Spinal cord (tissue), 9 donors: ENCODE measurements at regions not wholly inside any gene's neighbourhood (a gene's known extent, or its start where the extent isn't known, plus 50 kb on each side); places are given as distances from the start of the nearest gene placed in this dataset.
A peak's percentile ranks its signal among the peaks of the same experiment; 100 is the strongest.
"Not testable (repeated sequence)": the region's sequence is repeated elsewhere in the genome, so short reads cannot be mapped to it uniquely, and the experiment has no call there.

ENCODE experiments used
- DNase-seq, 6 donors: peaks; one replicate each; pipeline versions ENCODE4 v3.0.0 to v3.0.0-alpha.2; 2013 to 2015; ENCODE audit warnings: low spot score in 6 of 6, low read depth in 4 of 6
- H3K27ac ChIP-seq: one replicate; pipeline ENCODE4 v1.5.1; 2013; ENCODE audit warnings: low read depth, low read length, control low read depth
- H3K27me3 ChIP-seq: one replicate; pipeline ENCODE4 v1.6.1; 2013; ENCODE audit warnings: low read length; ENCODE audit not compliant: control insufficient read depth, insufficient read depth
- H3K36me3 ChIP-seq: one replicate; pipeline ENCODE4 v1.6.1; 2013; ENCODE audit warnings: low read length; ENCODE audit not compliant: control insufficient read depth, insufficient read depth
- H3K4me1 ChIP-seq: one replicate; pipeline ENCODE4 v1.6.1; 2013; ENCODE audit warnings: low read length; ENCODE audit not compliant: control insufficient read depth, insufficient read depth
- H3K4me3 ChIP-seq: one replicate; pipeline ENCODE4 v1.5.1; 2013; ENCODE audit warnings: low read depth, low read length, control low read depth
- H3K9me3 ChIP-seq: one replicate; pipeline ENCODE4 v1.6.1; 2013; ENCODE audit warnings: low read length; ENCODE audit not compliant: control insufficient read depth, insufficient read depth
- WGBS: methylation state at CpG from one replicate; pipeline ENCODE4 v1.1.5; 2013; ENCODE audit warnings: missing lambda C conversion rate; ENCODE audit not compliant: insufficient coverage; 5-methylcytosine and 5-hydroxymethylcytosine counted together
- donor health status: healthy.

GRCh38 chr6:85008296-85009009, 244.1 kb upstream of the TBX18 start:
- Histone ChIP-seq H3K27me3 (no peaks in the 10 kb centered on the region), H3K4me1 (no peaks in the 10 kb centered on the region), H3K4me3 (no peak overlapping the region), H3K27ac (no peak overlapping the region), H3K36me3 (no peaks in the 10 kb centered on the region), H3K9me3 (no peaks in the 10 kb centered on the region)
- peak in 1 of 6 donors; percentile 6 for DNase-seq
- 84% methylated on average over 4 of the region's 6 CpGs for whole genome bisulfite sequencing

DNA sequence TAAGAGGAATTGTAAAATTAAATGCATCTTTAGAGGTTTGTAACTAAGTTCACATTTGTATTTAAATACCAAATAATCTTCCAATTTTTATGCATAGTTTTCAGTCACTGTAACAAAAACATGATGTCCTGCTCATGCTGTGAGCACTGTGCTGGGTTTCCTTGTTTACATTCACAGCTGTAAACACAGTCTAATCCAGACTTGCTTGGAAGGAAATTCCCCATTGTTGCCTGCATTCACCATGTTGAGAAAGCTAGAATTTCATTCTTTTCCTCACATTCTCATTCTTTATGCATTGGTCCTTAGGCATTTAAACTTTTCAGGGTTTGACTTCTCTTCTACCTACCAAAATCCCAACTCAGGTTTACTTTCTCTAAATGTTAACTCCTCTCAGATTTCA, 242.0 kb upstream of the TBX18 start:
- Histone ChIP-seq H3K27ac (no peak overlapping the region), H3K27me3 (no peaks in the 10 kb centered on the region)

DNA sequence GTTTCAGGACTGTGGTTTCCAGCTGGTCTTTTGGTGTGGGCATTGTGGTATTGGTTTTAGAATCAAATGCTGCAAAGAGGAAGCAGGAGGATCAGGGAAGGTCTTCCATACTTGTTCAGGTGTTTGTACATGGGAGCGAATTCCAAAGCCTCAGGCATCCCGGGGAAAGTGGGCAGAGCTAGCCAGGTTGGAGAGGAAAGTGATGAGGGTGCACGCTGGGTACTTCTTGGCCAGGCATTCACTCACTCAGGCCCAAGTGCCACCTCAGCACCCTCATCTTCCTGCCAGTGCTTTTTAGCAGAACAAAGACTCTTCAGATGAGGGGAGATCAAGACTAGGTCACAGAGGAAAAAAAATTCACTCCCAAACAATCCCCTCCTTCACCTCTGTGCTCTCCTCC, 241.1 kb upstream of the TBX18 start:
- no peaks in the 10 kb centered on the region for H3K9me3 ChIP-seq
- no peaks in the 10 kb centered on the region for H3K4me1 ChIP-seq
- DNase-seq = no peak
- H3K4me3 ChIP-seq = no peak overlapping the region
- H3K27me3 ChIP-seq = no peaks in the 10 kb centered on the region
- no peak overlapping the region for H3K27ac ChIP-seq
- no peaks in the 10 kb centered on the region for H3K36me3 ChIP-seq
- 65% methylated on average over 3 of the region's 3 CpGs for WGBS

More for the DNA sequence above, 242.0 kb upstream of the TBX18 start:
- H3K4me1 ChIP-seq = no peaks in the 10 kb centered on the region
- no peaks in the 10 kb centered on the region for H3K36me3 ChIP-seq
- H3K9me3 ChIP-seq = no peaks in the 10 kb centered on the region
- DNase-seq = peak in 1 of 6 donors; percentile 33
- no peak overlapping the region for H3K4me3 ChIP-seq

GRCh38 chr6:85004361-85004995, 240.1 kb upstream of the TBX18 start:
- peak overlapping the region; percentile 6 for H3K27ac ChIP-seq
- no peak for DNase-seq
- no peaks in the 10 kb centered on the region for H3K27me3 ChIP-seq
- no peaks in the 10 kb centered on the region for H3K9me3 ChIP-seq
- H3K36me3 ChIP-seq = no peaks in the 10 kb centered on the region
- WGBS = 100% methylated on average over 1 of the region's 2 CpGs
- H3K4me3 ChIP-seq = no peak overlapping the region
- no peaks in the 10 kb centered on the region for H3K4me1 ChIP-seq

GRCh38 chr6:85002847-85003246, 238.4 kb upstream of the TBX18 start:
- WGBS = 97% methylated on average over 3 of the region's 3 CpGs

DNA sequence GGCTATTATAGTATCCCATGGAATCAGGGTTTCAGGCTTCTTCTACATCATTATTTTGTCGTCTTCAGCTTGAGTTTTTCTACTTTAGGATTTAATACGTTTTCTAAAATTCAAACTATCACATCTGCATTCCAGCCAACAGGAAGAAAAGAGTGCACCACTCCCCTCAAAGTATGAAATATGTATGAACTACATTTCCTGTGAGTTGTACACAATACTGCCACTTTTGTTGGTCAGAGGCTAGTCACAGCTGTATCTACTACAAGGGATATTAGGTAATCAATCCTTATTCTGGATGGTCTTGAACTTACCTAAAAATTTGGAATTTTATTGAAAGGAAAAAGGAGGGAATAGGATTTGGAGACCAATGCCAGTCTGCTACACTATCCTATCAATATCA, 235.6 kb upstream of the TBX18 start:
- Histone ChIP-seq H3K27me3 (no peaks in the 10 kb centered on the region), H3K9me3 (no peaks in the 10 kb centered on the region), H3K4me1 (no peaks in the 10 kb centered on the region), H3K36me3 (no peaks in the 10 kb centered on the region), H3K4me3 (no peak overlapping the region), H3K27ac (no peak overlapping the region)
- no CpG with 5 or more reads among the region's 2 CpGs for WGBS
- DNase-seq = no peak

More at GRCh38 chr6:85002847-85003246, 238.4 kb upstream of the TBX18 start:
- Histone ChIP-seq H3K4me3 (no peak overlapping the region), H3K27me3 (no peaks in the 10 kb centered on the region), H3K4me1 (no peaks in the 10 kb centered on the region), H3K27ac (no peak overlapping the region), H3K9me3 (no peaks in the 10 kb centered on the region), H3K36me3 (no peaks in the 10 kb centered on the region)
- no peak for DNase-seq

- no peak for DNase-seq
- H3K4me3 ChIP-seq = no peak overlapping the region
- WGBS = no CpG with 5 or more reads among the region's 1 CpG
- no peaks in the 10 kb centered on the region for H3K9me3 ChIP-seq
- no peaks in the 10 kb centered on the region for H3K36me3 ChIP-seq
- no peaks in the 10 kb centered on the region for H3K4me1 ChIP-seq
- no peaks in the 10 kb centered on the region for H3K27me3 ChIP-seq
- no peak overlapping the region for H3K27ac ChIP-seq
Measured at GRCh38 chr6:84998223-84998622, 233.8 kb upstream of the TBX18 start.

- H3K4me1 ChIP-seq, H3K27ac ChIP-seq, DNase-seq, H3K27me3 ChIP-seq, H3K4me3 ChIP-seq, H3K9me3 ChIP-seq, H3K36me3 ChIP-seq: not testable (repeated sequence)
- 58% methylated on average over 1 of the region's 1 CpG for WGBS
Measured at GRCh38 chr6:84988766-84989165, 224.4 kb upstream of the TBX18 start.

DNA sequence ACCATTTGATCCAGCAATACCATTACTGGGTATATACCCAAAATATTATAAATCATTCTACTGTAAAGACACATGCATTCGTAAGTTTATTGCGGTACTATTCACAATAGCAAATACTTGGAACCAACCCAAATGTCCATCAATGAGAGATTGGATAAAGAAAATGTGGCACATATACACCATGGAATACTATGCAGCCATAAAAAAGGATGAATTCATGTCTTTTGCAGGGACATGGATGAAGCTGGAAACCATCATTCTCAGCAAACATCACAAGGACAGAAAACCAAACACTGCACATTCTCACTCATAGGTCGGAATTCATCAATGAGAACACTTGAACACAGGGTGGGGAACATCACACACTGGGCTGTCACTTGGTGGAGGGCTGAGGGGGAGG, 221.1 kb upstream of the TBX18 start:
- H3K4me3 ChIP-seq, DNase-seq, H3K36me3 ChIP-seq, H3K27ac ChIP-seq, H3K4me1 ChIP-seq, H3K27me3 ChIP-seq, H3K9me3 ChIP-seq: not testable (repeated sequence)
- no CpG with 5 or more reads among the region's 3 CpGs for WGBS

DNA sequence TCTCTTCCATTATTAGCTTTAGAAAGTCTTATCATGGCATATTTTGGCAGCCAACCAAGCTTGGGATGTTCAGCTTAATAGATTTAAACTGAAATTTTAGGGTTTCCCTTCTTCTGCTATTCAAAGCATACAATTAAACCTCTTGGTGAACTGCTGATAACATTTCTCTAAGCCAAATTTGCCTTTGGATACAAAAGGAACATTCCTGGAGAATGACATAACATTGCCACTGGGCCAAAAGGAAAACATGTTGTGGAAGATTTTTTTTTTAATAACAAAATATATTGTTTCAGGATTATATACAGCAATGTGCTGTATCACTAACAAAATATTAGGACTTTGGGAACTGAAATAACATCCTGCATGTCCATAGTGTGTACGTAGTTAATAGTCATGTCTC, 215.1 kb upstream of the TBX18 start:
- H3K4me3 ChIP-seq = no peak overlapping the region
- no CpG with 5 or more reads among the region's 1 CpG for WGBS
- H3K4me1 ChIP-seq = no peaks in the 10 kb centered on the region
- no peaks in the 10 kb centered on the region for H3K9me3 ChIP-seq
- DNase-seq = peak in 1 of 6 donors; percentile 14
- no peak overlapping the region for H3K27ac ChIP-seq
- no peaks in the 10 kb centered on the region for H3K27me3 ChIP-seq
- H3K36me3 ChIP-seq = no peaks in the 10 kb centered on the region
